ENCODE measurements at regions not wholly inside any gene's neighbourhood (a gene's known extent, or its start where the extent isn't known, plus 50 kb on each side); places are given as distances from the start of the nearest gene placed in this dataset.

DNA sequence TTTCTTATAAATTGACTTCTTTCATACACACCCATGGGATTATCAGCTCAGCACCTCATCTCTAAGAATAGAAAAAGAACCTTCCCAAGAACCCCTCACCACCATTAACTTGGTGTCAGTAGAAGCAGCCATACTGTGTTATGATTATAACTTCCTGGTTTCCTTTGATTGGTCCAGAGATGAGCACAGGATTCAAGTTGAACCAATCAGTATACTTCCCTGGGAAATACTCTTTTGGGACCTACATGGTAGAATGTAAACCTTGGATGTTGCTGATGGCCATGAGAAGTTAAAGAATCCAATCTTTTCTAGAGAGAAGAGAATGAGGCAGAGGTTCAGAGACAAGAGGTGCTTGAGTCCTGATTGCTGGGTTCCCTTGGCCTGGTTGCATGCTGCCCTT is 190.8 kb downstream of the BMP7 start:
- no peak overlapping the region for H3K9ac ChIP-seq (ENCODE audit: low read length)
- no peaks in the 10 kb centered on the region for H4K20me1 ChIP-seq (ENCODE audit: insufficient read depth, low read length)
- no peaks in the 10 kb centered on the region for H3K36me3 ChIP-seq (replicated peaks; ENCODE audit: low read depth, low read length)
- no peak overlapping the region for H3K4me2 ChIP-seq (ENCODE audit: low read length)
- TF ChIP-seq, protein P1, sequence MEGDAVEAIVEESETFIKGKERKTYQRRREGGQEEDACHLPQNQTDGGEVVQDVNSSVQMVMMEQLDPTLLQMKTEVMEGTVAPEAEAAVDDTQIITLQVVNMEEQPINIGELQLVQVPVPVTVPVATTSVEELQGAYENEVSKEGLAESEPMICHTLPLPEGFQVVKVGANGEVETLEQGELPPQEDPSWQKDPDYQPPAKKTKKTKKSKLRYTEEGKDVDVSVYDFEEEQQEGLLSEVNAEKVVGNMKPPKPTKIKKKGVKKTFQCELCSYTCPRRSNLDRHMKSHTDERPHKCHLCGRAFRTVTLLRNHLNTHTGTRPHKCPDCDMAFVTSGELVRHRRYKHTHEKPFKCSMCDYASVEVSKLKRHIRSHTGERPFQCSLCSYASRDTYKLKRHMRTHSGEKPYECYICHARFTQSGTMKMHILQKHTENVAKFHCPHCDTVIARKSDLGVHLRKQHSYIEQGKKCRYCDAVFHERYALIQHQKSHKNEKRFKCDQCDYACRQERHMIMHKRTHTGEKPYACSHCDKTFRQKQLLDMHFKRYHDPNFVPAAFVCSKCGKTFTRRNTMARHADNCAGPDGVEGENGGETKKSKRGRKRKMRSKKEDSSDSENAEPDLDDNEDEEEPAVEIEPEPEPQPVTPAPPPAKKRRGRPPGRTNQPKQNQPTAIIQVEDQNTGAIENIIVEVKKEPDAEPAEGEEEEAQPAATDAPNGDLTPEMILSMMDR (IDR thresholded peaks at IDR 0.05; ENCODE audit: low read depth, low read length): no peak
- TF ChIP-seq EZH2phosphoT487 (IDR thresholded peaks at IDR 0.05; ENCODE audit: low read depth): no peak
- no peak overlapping the region for H3K27ac ChIP-seq (ENCODE audit: low read length)
- H3K27me3 ChIP-seq (ENCODE audit: low read depth, low read length): peaks cover 67% of the 10 kb centered on the region
- no peak overlapping the region for H2AFZ ChIP-seq (ENCODE audit: low read depth, low read length)
- no peak overlapping the region for H3K4me3 ChIP-seq (ENCODE audit: low read length)
- H3K9me3 ChIP-seq (ENCODE audit: insufficient read depth, low read length): no peaks in the 10 kb centered on the region
- H3K4me1 ChIP-seq (ENCODE audit: low read length): no peaks in the 10 kb centered on the region
- H3K79me2 ChIP-seq (ENCODE audit: low read length): no peaks in the 10 kb centered on the region

DNA sequence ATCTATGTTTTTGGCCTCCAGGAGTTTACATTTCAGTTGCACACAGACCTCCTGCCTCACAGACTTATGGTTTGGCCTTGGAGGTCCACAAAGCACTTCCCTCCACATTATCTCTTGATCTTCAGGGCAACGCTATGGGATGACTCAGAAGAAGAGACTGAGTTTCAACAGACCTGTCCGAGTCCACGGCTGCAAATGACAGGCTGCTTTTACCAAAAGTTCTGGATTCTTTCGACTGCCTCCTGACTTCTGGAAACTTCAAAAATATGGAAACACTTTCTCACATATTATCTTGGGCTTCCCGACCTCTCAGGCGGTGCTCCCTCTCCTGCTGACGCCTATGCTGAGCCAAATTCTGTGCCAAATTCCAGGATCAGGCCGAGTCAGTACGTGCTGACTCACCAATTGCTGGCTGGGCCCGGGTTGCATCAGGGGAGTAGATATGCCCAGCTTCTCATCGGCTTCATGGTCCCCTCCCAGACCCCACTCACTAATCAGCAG is 190.2 kb downstream of the BMP7 start:
- no peak overlapping the region for H2AFZ ChIP-seq (ENCODE audit: low read depth, low read length)
- peaks cover 65% of the 10 kb centered on the region for H3K27me3 ChIP-seq (ENCODE audit: low read depth, low read length)
- no peaks in the 10 kb centered on the region for H3K79me2 ChIP-seq (ENCODE audit: low read length)
- no peaks in the 10 kb centered on the region for H3K9me3 ChIP-seq (ENCODE audit: insufficient read depth, low read length)
- TF ChIP-seq EZH2phosphoT487 (IDR thresholded peaks at IDR 0.05; ENCODE audit: low read depth): no peak
- TF ChIP-seq, protein P1 (IDR thresholded peaks at IDR 0.05; ENCODE audit: low read depth, low read length): no peak
- H3K36me3 ChIP-seq (replicated peaks; ENCODE audit: low read depth, low read length): no peaks in the 10 kb centered on the region
- H3K27ac ChIP-seq (ENCODE audit: low read length): no peak overlapping the region
- no peak overlapping the region for H3K4me2 ChIP-seq (ENCODE audit: low read length)
- H3K9ac ChIP-seq (ENCODE audit: low read length): no peak overlapping the region
- H3K4me1 ChIP-seq (ENCODE audit: low read length): no peaks in the 10 kb centered on the region
- no peak overlapping the region for H3K4me3 ChIP-seq (ENCODE audit: low read length)
- no peaks in the 10 kb centered on the region for H4K20me1 ChIP-seq (ENCODE audit: insufficient read depth, low read length)

DNA sequence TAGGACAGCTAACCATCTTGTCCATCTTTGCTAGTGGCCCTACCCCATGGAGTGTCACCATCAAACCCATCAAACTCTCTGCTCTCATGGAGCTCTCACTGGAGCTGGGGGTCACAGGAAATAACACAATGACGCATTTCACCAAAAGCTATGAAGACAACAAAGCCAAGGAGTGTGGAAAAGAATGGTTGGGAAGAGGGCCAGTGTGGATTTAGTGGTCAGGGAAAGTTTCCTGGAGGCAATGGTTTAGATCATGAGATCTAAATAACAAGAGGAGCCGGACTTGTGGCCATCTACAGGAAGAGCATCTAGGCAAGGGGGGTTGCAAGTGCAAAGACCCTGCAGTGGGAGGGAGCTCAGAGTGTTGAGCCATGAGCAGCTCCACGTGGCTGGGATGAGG is 189.5 kb downstream of the BMP7 start:
- H2AFZ ChIP-seq (ENCODE audit: low read depth, low read length): no peak overlapping the region

DNA sequence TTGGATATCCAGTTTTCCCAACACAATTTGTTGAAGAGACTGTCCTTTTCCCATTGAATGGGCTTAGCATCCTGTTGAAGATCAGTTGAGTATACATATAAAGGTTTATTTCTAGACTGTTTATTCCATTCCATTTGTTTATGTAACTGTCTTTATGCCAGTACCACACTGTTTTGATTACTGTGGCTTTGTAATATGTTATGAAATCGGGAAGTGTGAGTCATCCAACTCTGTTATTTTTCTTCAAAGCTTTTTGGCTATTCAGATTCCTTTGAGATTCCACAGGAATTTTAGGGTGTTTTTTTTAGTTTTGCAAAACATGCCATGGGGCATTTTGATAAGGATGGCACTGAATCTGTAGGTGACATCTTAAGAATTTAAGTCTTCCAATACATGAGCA is 188.3 kb downstream of the BMP7 start:
- H3K9ac ChIP-seq (ENCODE audit: low read length): no peak overlapping the region
- H3K4me1 ChIP-seq (ENCODE audit: low read length): no peaks in the 10 kb centered on the region
- TF ChIP-seq, protein P1 (IDR thresholded peaks at IDR 0.05; ENCODE audit: low read depth, low read length): no peak
- no peak for TF ChIP-seq EZH2phosphoT487 (IDR thresholded peaks at IDR 0.05; ENCODE audit: low read depth)
- H3K4me2 ChIP-seq (ENCODE audit: low read length): no peak overlapping the region
- no peaks in the 10 kb centered on the region for H4K20me1 ChIP-seq (ENCODE audit: insufficient read depth, low read length)
- H2AFZ ChIP-seq (ENCODE audit: low read depth, low read length): no peak overlapping the region
- no peaks in the 10 kb centered on the region for H3K36me3 ChIP-seq (replicated peaks; ENCODE audit: low read depth, low read length)
- no peak overlapping the region for H3K27ac ChIP-seq (ENCODE audit: low read length)
- H3K4me3 ChIP-seq (ENCODE audit: low read length): no peak overlapping the region
- H3K9me3 ChIP-seq (ENCODE audit: insufficient read depth, low read length): no peaks in the 10 kb centered on the region
- no peaks in the 10 kb centered on the region for H3K79me2 ChIP-seq (ENCODE audit: low read length)
- H3K27me3 ChIP-seq (ENCODE audit: low read depth, low read length): peaks cover 56% of the 10 kb centered on the region

More for the DNA sequence above, 189.5 kb downstream of the BMP7 start:
- Histone ChIP-seq H3K79me2 (ENCODE audit: low read length) (no peaks in the 10 kb centered on the region), H3K27me3 (ENCODE audit: low read depth, low read length) (peaks cover 61% of the 10 kb centered on the region), H3K27ac (ENCODE audit: low read length) (no peak overlapping the region), H4K20me1 (ENCODE audit: insufficient read depth, low read length) (no peaks in the 10 kb centered on the region), H3K4me3 (ENCODE audit: low read length) (no peak overlapping the region), H3K36me3 (replicated peaks; ENCODE audit: low read depth, low read length) (no peaks in the 10 kb centered on the region), H3K4me1 (ENCODE audit: low read length) (no peaks in the 10 kb centered on the region), H3K4me2 (ENCODE audit: low read length) (no peak overlapping the region), H3K9ac (ENCODE audit: low read length) (no peak overlapping the region), H3K9me3 (ENCODE audit: insufficient read depth, low read length) (no peaks in the 10 kb centered on the region)
- TF ChIP-seq, protein P1 (IDR thresholded peaks at IDR 0.05; ENCODE audit: low read depth, low read length): no peak
- TF ChIP-seq EZH2phosphoT487 (IDR thresholded peaks at IDR 0.05; ENCODE audit: low read depth): no peak
